KMS-11 (cell line): ENCODE measurements at regions not wholly inside any gene's neighbourhood (a gene's known extent, or its start where the extent isn't known, plus 50 kb on each side); places are given as distances from the start of the nearest gene placed in this dataset.

ENCODE experiments used
- H2AFZ ChIP-seq: fragments of 200-600 bp; sonication (generic); 2 replicates; pipeline ENCODE4 v1.6.1; 2016; ENCODE audit warnings: antibody characterized with exemption, mixed run types, low read depth
- H3K27ac ChIP-seq: fragments of 200-600 bp; sonication (generic); 2 replicates; pipeline ENCODE4 v1.6.1; 2016; ENCODE audit warnings: mild to moderate bottlenecking, mixed run types
- H3K27me3 ChIP-seq: fragments of 200-600 bp; sonication (generic); 2 replicates; pipeline ENCODE4 v1.6.1; 2017; ENCODE audit warnings: mild to moderate bottlenecking, low read depth, mixed run types, moderate library complexity; ENCODE audit not compliant: insufficient read depth
- H3K36me3 ChIP-seq: fragments of 200-600 bp; sonication (generic); 2 replicates; pipeline ENCODE4 v1.6.1; 2017; ENCODE audit warnings: mild to moderate bottlenecking, mixed run types; ENCODE audit not compliant: insufficient read depth
- H3K4me1 ChIP-seq: fragments of 200-600 bp; sonication (generic); 2 replicates; pipeline ENCODE4 v1.6.1; 2016; ENCODE audit warnings: mild to moderate bottlenecking, low read depth, mixed run types; ENCODE audit not compliant: poor library complexity, severe bottlenecking
- H3K4me2 ChIP-seq: fragments of 200-600 bp; sonication (generic); 2 replicates; pipeline ENCODE4 v1.7.0; 2016; ENCODE audit warnings: mild to moderate bottlenecking, mixed run types
- H3K4me3 ChIP-seq: fragments of 200-600 bp; sonication (generic); IDR thresholded peaks from 2 replicates; pipeline ENCODE4 v1.6.1; 2017; ENCODE audit warnings: low read depth, low read length, mixed read lengths; ENCODE audit not compliant: insufficient read depth
- H3K79me2 ChIP-seq: fragments of 200-600 bp; sonication (generic); 2 replicates; pipeline ENCODE4 v1.6.1; 2016; ENCODE audit warnings: low read depth, mixed run types; ENCODE audit not compliant: insufficient read depth
- H3K9ac ChIP-seq: fragments of 200-600 bp; sonication (generic); 2 replicates; pipeline ENCODE4 v1.6.1; 2016; ENCODE audit warnings: mild to moderate bottlenecking, mixed run types
- H4K20me1 ChIP-seq: fragments of 200-600 bp; sonication (generic); 2 replicates; pipeline ENCODE4 v1.6.1; 2016; ENCODE audit warnings: mild to moderate bottlenecking, mixed run types; ENCODE audit not compliant: insufficient read depth
- TF ChIP-seq, protein P1 (sequence below): fragments of 200-600 bp; sonication (generic); conservative IDR thresholded peaks from 2 replicates; pipeline ENCODE4 v1.6.1; 2017; ENCODE audit warnings: low read depth, mild to moderate bottlenecking, antibody characterized with exemption, low read length, moderate library complexity, mixed read lengths

DNA sequence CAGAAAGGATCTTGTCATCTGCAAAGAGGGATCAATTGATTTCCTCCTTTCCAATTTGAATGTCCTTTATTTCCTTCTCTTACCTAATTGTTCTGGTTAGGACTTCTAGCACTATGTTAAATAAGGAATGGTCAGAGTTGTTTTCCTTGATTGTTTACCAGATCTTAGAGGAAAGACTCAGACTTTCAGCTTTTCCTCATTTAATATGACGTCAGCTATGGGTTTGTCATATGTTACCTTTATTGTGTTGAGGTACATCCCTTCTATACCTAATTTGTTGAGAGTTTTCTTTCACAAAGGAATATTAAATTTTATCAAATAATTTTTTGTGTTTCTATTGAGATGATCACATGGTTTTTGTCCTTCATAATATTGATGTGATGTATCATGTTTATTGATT is 656.5 kb upstream of the GRAMD2B start:
- no peak overlapping the region for H3K4me2 ChIP-seq
- TF ChIP-seq, protein P1, sequence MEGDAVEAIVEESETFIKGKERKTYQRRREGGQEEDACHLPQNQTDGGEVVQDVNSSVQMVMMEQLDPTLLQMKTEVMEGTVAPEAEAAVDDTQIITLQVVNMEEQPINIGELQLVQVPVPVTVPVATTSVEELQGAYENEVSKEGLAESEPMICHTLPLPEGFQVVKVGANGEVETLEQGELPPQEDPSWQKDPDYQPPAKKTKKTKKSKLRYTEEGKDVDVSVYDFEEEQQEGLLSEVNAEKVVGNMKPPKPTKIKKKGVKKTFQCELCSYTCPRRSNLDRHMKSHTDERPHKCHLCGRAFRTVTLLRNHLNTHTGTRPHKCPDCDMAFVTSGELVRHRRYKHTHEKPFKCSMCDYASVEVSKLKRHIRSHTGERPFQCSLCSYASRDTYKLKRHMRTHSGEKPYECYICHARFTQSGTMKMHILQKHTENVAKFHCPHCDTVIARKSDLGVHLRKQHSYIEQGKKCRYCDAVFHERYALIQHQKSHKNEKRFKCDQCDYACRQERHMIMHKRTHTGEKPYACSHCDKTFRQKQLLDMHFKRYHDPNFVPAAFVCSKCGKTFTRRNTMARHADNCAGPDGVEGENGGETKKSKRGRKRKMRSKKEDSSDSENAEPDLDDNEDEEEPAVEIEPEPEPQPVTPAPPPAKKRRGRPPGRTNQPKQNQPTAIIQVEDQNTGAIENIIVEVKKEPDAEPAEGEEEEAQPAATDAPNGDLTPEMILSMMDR: no peak

DNA sequence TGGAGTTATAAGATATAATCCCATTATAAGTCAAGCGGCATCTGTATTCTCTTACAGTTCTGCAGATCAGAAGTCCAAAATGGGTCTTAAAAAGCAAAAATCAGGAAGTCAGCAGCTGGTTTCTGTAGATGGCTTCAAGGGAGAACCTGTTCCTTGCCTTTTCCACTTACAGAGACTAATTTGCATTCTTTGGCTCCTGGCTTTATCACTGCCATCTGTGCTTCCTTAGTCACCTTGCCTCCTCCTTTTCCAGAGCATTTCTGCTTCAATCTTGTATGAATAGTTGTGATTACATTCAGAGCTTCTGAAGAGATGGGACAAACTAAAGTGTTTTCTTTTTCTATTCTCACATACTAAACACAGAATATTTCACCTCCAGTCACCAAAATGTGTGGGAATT is 647.3 kb upstream of the GRAMD2B start:
- H3K27me3 ChIP-seq: no peaks in the 10 kb centered on the region
- H3K27ac ChIP-seq: no peak overlapping the region
- no peak overlapping the region for H3K4me2 ChIP-seq
- H3K4me3 ChIP-seq: no peak overlapping the region
- no peaks in the 10 kb centered on the region for H3K36me3 ChIP-seq
- no peaks in the 10 kb centered on the region for H3K79me2 ChIP-seq
- TF ChIP-seq, protein P1: no peak
- H3K9ac ChIP-seq: no peak overlapping the region
- H3K4me1 ChIP-seq: no peaks in the 10 kb centered on the region
- no peak overlapping the region for H2AFZ ChIP-seq
- no peaks in the 10 kb centered on the region for H4K20me1 ChIP-seq

More for the DNA sequence above, 656.5 kb upstream of the GRAMD2B start:
- Histone ChIP-seq H3K36me3 (no peaks in the 10 kb centered on the region), H3K4me3 (no peak overlapping the region), H3K79me2 (no peaks in the 10 kb centered on the region), H3K9ac (no peak overlapping the region), H4K20me1 (no peaks in the 10 kb centered on the region), H3K27ac (no peak overlapping the region), H3K4me1 (no peaks in the 10 kb centered on the region), H2AFZ (no peak overlapping the region), H3K27me3 (no peaks in the 10 kb centered on the region)

DNA sequence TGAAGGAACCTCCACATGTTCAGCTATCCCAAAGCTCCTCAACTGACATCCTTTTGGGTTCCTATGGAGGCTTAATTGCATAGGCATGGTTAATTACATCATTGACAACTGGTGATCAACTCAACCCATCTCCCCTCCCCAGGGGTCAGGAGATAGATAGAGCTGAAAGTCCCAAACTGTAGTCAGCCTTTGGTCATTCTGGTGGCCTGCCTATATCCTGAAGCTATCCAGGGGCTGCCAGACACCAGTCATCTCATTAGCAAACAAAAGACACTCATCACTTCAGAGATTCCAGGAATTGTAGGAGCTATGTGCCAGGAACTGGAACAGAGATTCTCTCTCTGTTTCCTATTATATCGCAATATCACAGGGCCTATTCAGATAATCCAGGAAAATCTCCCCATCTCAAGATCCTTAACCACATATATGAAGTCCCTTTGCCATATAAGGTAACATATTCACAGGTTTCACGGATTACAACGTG is 646.5 kb upstream of the GRAMD2B start:
- no peaks in the 10 kb centered on the region for H3K27me3 ChIP-seq
- H3K36me3 ChIP-seq: no peaks in the 10 kb centered on the region
- TF ChIP-seq, protein P1: no peak
- no peaks in the 10 kb centered on the region for H4K20me1 ChIP-seq
- H3K4me3 ChIP-seq: no peak overlapping the region
- no peak overlapping the region for H3K27ac ChIP-seq
- no peaks in the 10 kb centered on the region for H3K79me2 ChIP-seq
- no peak overlapping the region for H3K9ac ChIP-seq
- no peak overlapping the region for H3K4me2 ChIP-seq
- H2AFZ ChIP-seq: no peak overlapping the region
- no peaks in the 10 kb centered on the region for H3K4me1 ChIP-seq

DNA sequence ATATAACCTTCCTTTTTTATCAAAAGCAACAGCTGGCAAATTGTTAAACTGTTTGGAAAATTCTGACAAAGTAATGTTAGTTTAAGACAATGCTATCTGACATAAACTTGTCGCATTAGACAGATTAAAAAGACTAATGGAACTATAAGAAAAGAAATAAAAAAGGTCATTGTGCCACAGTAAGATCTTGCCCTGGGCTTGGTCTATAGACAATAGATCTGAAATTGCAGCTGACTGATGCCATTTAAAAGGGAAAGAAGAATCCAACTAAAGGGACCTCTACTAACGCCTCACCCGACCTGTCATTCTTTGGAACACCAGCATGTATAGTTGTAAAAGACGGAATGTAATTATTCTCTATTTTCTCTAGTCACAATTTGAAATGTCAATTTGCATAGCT is 644.4 kb upstream of the GRAMD2B start:
- H3K4me1 ChIP-seq: no peaks in the 10 kb centered on the region
- H3K9ac ChIP-seq: no peak overlapping the region
- no peaks in the 10 kb centered on the region for H3K36me3 ChIP-seq
- TF ChIP-seq, protein P1: no peak
- no peak overlapping the region for H3K27ac ChIP-seq
- no peak overlapping the region for H3K4me3 ChIP-seq
- no peak overlapping the region for H2AFZ ChIP-seq
- H3K4me2 ChIP-seq: no peak overlapping the region
- H3K79me2 ChIP-seq: no peaks in the 10 kb centered on the region
- no peaks in the 10 kb centered on the region for H4K20me1 ChIP-seq
- no peaks in the 10 kb centered on the region for H3K27me3 ChIP-seq
